Dedifferentiated amniotic fluid mesenchymal stem cell (primary cell): ENCODE measurements at regions not wholly inside any gene's neighbourhood (a gene's known extent, or its start where the extent isn't known, plus 50 kb on each side); places are given as distances from the start of the nearest gene placed in this dataset.

Experiments used
- DNase-seq: peaks from one replicate; pipeline ENCODE4 v3.0.0-alpha.2; 2016; ENCODE audit errors: extremely low spot score

DNA sequence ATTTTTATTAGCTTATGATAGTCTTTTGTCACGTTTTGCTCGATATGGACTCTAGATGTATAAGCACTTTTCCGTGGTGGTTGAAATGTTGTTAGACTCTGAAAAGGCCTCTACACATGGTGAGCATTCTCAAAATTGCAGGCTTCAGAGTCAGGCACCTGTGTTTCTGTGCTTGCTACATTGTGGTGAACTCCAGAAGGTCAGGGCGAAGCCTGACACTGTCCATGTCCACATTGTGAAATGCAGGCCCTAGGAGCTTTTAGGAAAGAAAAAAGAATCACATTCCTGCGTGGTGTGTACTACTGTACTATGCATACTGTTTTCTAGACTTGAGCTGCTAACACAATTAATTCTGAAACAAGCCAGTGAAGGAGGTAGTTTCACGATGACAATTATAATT is 86.3 kb downstream of the HS3ST1 start:
- DNase-seq = no peak

- DNase-seq = no peak
These were observed 87.2 kb downstream of the HS3ST1 start for GRCh38 chr4:11341337-11342043.

- DNase-seq = no peak
These were observed 89.5 kb downstream of the HS3ST1 start for GRCh38 chr4:11338956-11339782.

DNA sequence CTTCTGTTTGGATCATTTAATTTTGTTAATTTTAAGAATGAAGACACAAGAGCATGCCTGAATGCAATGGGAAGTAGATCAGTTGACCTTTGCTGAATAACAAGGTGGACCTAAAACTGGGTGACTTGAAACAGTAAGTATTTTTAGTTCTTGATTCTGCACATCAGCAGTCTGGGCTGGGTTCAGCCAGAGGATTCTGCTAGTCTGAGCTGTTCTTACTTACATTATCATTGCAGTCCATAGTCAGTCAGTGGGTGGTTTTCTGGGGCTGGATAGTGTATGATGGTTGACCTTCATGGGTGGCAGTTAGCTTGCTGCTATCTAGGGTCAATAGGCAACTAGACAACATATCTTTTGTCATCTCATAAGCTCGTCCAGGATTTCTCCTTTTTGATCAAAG is 91.4 kb downstream of the HS3ST1 start:
- no peak for DNase-seq

DNA sequence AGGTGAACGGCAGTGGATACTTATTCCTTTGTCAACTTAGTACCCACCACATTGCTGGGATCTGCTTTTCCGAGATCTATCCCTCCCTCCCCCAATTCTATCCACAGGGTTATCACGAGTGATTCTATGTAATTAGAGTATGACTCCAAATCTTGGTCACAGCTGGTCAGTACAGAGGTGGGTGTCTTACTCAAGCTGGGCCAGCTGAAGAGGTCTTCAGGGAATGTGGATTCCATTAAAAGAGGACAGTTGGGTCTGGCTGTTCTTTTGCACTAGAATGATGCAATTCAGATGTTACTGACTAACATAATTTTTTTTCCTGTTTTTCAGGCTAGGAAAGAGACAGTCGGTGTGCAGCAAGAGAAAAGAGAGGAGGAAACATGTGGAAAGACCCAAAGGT is 92.3 kb downstream of the HS3ST1 start:
- no peak for DNase-seq

GRCh38 chr4:11334887-11335286 is 93.8 kb downstream of the HS3ST1 start:
- DNase-seq = no peak

DNA sequence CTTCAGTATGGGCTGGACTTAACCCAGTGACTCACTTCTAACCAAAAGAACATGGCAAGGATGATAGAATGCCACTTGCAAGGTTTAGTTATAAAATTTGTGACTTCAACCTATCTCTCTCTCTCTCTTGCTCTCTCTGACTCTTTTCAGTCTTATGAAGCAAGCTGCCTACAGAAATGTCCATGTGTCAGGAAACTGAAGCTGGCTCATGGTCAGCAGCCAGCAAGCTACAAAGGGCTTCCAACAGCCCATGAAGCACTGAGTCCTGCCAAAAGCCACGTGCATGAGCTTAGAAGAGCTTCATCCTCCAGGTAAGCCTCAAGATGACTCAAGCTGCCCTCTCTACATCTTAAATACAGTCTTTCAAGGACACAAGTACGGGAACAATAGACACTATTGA is 100.3 kb downstream of the HS3ST1 start:
- DNase-seq = no peak

DNA sequence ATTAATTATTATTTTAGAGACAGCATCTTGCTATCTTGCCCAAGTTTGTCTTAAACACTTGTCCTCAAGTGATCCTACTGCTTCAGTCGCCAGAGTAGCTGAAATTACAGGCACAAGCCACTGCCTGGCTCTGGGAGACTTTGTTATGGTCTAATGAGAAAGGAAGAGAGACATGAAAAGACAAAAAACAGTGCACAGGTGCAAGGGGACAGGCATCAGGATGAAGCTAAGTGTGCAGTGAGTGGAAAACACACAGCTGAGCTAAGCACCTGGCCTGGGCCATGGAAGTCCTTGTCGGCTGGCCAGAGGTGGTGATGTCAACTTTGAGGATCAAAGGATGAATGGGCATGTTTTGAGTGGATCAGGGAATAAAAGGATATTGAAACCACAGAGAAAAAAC is 102.7 kb downstream of the HS3ST1 start:
- DNase-seq = no peak

GRCh38 chr4:11323771-11324170 is 104.9 kb downstream of the HS3ST1 start:
- DNase-seq = no peak

DNA sequence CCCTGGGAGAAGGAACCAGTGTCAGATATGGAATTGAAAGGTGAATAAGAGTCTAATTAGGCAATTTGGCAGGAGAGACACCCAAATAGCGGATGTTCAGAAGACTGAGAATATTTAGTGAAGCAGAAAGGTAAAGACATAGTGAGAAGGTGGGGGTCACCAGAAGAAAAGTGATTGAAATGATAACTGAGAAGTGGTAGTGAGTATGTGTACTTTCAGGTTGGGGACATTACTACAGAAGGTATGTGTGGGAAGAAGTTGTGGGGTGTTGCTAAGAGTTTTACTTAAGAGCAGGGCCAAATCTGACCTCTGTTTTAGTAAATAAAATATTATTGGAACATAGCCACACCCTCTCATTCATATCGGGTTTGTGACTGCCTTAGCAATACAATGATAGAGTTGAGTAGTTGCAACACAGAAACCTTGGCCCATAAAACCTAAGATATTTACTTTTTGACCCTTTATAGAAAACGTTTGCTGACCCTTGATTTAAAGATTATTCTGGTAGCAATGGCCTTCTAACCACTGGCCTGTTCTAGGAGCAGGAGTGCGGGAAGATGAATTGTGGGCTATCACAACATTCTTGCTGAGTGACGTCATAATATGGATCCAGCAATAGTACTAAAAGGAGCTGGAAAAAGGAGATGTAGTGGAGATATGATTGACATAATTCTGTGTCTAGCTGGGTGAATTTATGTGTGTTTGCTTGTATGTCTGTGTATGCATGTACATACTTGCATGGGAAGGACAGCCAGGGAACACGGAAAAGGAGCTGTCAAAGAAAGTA is 115.3 kb downstream of the HS3ST1 start:
- DNase-seq = no peak

DNA sequence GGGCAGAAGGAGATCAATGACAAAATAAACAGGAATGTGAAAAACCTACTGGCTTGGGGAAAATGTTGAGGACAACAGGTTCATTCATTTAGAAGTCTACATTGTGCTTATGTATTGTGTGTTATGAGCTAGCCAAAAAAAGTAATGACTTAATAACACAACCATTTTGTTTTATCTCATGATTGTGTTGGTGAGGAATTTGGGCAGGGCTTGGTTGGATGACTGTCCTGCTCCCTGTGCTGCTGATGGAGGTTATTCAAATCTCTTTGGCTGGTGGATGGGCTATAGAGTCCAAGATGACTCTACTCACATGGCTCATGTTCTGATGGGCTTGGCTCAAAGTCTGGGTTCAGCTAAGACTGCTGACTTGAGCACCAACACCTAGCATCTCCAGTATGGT is 116.3 kb downstream of the HS3ST1 start:
- DNase-seq = no peak

DNA sequence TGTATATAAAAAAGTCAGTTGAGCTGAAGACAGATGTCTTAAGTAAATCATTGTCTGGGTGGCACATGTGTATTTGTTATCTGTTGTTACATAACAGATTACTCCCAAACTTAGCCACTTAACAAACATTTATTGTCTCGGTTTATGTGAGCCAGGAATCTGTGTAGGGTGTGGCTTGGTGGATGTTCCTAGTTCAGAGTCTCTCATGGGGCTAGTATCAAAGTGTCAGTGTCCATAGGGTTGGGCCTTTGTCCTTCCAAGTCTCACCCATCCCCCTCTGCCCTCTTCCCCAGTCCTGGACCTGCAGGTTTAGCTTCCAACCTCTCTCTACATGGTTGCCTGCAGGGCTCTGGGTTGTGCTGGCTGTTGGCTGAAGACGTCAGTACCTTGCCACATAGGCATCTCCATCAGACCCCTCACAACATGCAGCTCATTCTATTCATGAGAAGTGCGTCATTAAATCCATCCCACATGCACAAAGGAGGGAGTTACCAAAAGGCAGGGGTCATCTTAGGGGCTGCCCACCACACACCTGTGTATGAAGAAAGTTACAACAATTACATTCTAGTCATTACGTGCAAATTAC is 127.5 kb downstream of the HS3ST1 start:
- DNase-seq = no peak

DNA sequence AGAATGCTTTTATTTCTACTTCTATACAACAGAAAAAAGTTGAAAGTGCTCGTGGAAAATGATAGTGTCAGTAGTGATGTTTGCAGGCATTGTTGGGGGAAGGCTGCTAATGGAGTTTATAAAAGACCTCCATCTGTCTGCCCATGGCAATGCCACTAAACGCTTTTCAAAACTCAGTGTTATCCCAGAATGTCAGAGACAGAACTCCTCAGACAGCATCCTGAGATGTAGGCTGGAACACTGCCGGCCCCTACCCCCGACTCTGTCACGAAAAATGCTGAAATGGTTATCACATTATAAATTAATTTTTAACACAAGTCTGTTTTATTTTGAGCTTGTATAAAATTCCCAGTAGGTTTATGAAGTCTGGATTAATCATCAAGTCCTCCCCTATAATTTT is 128.9 kb downstream of the HS3ST1 start:
- DNase-seq = no peak

GRCh38 chr4:11299016-11299415 is 129.7 kb downstream of the HS3ST1 start:
- no peak for DNase-seq

DNA sequence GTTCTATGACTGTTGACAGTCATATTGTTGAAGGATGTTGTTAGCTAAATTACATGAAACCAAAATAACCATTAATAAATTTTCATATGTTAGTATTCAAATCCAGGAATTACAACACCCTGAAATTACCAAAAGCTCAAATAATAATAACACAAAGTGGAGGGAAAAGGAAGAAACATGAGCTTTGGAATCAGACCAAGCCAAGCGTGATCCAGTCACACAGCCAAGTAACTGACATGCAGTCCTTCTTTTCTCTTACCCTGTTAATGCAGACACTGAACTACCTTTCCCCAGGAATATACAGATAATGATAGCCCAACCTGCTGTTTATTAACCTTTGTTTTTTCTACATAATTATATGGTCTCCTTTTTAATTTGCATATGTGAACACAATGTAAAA is 130.2 kb downstream of the HS3ST1 start:
- DNase-seq = no peak

- no peak for DNase-seq
These were observed 131.1 kb downstream of the HS3ST1 start for GRCh38 chr4:11297627-11298026.

GRCh38 chr4:11297201-11297600 is 131.5 kb downstream of the HS3ST1 start:
- DNase-seq = no peak

GRCh38 chr4:11293866-11294265 is 134.8 kb downstream of the HS3ST1 start:
- no peak for DNase-seq

- no peak for DNase-seq
These were observed 141.6 kb downstream of the HS3ST1 start for GRCh38 chr4:11287055-11287454.

DNA sequence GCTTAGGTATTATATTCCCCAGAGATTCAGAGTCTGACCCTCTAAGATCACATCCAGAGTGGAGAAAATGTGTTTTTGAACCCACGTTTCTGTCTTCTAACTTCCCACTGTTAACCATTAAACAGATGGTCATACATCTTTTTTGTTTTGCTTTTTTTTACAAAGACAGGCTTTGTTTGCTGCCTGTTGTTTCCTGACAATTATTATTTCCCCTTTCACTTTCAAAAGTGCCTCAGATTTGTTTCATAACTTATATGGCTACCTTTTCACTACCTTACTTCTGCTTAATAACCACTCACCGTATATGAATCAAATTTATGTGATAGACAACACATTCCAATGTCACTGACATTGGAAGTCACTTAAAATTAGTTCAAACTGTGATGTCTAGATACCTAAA is 142.2 kb downstream of the HS3ST1 start:
- no peak for DNase-seq

GRCh38 chr4:11281720-11282119 is 147.0 kb downstream of the HS3ST1 start:
- no peak for DNase-seq

DNA sequence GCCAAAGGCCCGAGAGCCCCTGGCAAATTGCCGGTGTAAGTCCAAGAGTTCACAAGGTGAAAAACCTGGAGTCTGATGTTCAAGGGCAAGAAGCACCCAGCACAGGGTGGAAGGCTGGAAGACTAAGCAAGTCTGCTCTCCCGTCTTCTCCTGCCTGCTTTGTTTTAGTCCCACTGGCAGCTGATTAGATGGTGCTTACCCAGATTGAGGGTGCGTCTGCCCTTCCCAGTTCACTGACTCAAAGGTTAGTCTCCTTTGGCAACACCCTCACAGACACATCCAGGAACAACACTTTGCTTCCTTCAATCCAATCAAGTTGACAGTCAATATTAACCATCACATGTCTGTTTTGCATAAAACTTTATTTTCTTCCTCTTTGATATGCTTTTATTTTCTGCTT is 157.4 kb downstream of the HS3ST1 start:
- no peak for DNase-seq
